WTC11 (cell line): ENCODE measurements at regions not wholly inside any gene's neighbourhood (a gene's known extent, or its start where the extent isn't known, plus 50 kb on each side); places are given as distances from the start of the nearest gene placed in this dataset.
A peak's percentile ranks its signal among the peaks of the same experiment; 100 is the strongest.

Experiments used
- ATAC-seq: fragments of 200-7000 bp; cut with Tn5 transposase; 2 replicates; pipeline ENCODE4 v1.10.0; 2021; ENCODE audit warnings: mild to moderate bottlenecking, moderate library complexity
- CTCF ChIA-PET: fragments of 300-600 bp; sonication (Branson Sonifier 250); formaldehyde crosslinking; loops from one replicate; lab custom pipeline; 2021; ENCODE audit warnings: antibody characterized with exemption; lab: Charles Lee
- POLR2A ChIA-PET: fragments of 350-600 bp; sonication (Branson Sonifier 250); formaldehyde crosslinking; loops from one replicate; lab custom pipeline; 2021; ENCODE audit warnings: antibody characterized with exemption; lab: Charles Lee
- DNase-seq: peaks from one replicate; pipeline ENCODE4 v3.0.0; 2021; ENCODE audit warnings: low spot score
- H3K27ac Mint-ChIP-seq: 2 replicates; pipeline ENCODE4 v1.8.0; 2021; ENCODE audit warnings: mixed read lengths
- H3K27me3 Mint-ChIP-seq: 2 replicates; pipeline ENCODE4 v1.8.0; 2021; ENCODE audit warnings: low read depth, mild to moderate bottlenecking, moderate library complexity, mixed read lengths
- H3K36me3 Mint-ChIP-seq: 2 replicates; pipeline ENCODE4 v1.8.0; 2021; ENCODE audit warnings: mixed read lengths
- H3K4me1 Mint-ChIP-seq: 2 replicates; pipeline ENCODE4 v1.8.0; 2022; ENCODE audit warnings: mixed read lengths
- H3K4me3 Mint-ChIP-seq: 2 replicates; pipeline ENCODE4 v1.8.0; 2021; ENCODE audit warnings: mild to moderate bottlenecking, moderate library complexity, mixed read lengths
- H3K9me3 Mint-ChIP-seq: 2 replicates; pipeline ENCODE4 v1.8.0; 2021; ENCODE audit warnings: mixed read lengths
- ELF4 ChIP-seq: sonication (generic); formaldehyde crosslinking; IDR thresholded peaks from 2 replicates; pipeline ENCODE4 v1.8.1; 2022; ENCODE audit warnings: low read depth, mild to moderate bottlenecking, moderate library complexity, missing genetic modification reagents
- NFE2L1 ChIP-seq: sonication (generic); formaldehyde crosslinking; IDR thresholded peaks from 2 replicates; pipeline ENCODE4 v1.8.1; 2023; ENCODE audit warnings: missing genetic modification reagents
- NR1H2 ChIP-seq: sonication (generic); formaldehyde crosslinking; IDR thresholded peaks from 2 replicates; pipeline ENCODE4 v1.9.0; 2021; ENCODE audit warnings: mild to moderate bottlenecking, moderate library complexity, missing genetic modification reagents
- NR3C1 ChIP-seq: sonication (generic); formaldehyde crosslinking; conservative IDR thresholded peaks from 2 replicates; pipeline ENCODE4 v1.8.1; 2023; ENCODE audit warnings: low read depth, mild to moderate bottlenecking, missing genetic modification reagents
- RORB ChIP-seq: fragments of 250-450 bp; sonication (Bioruptor Pico); IDR thresholded peaks from 2 replicates; pipeline ENCODE4 v1.9.0; 2021; ENCODE audit warnings: mild to moderate bottlenecking
- TCF7 ChIP-seq: sonication (generic); formaldehyde crosslinking; IDR thresholded peaks from 2 replicates; pipeline ENCODE4 v1.8.0; 2022; ENCODE audit warnings: mild to moderate bottlenecking, low read depth, missing genetic modification reagents, moderate library complexity
- ZNF138 ChIP-seq: sonication (generic); formaldehyde crosslinking; conservative IDR thresholded peaks from 2 replicates; pipeline ENCODE4 v1.8.1; 2022; ENCODE audit warnings: mild to moderate bottlenecking, moderate library complexity, missing genetic modification reagents
- ZNF263 ChIP-seq: sonication (generic); formaldehyde crosslinking; IDR thresholded peaks from 2 replicates; pipeline ENCODE4 v1.8.1; 2022; ENCODE audit warnings: low read depth, mild to moderate bottlenecking, moderate library complexity, missing genetic modification reagents
- TF ChIP-seq, protein P1 (sequence below): sonication (generic); formaldehyde crosslinking; IDR thresholded peaks from 2 replicates; pipeline ENCODE4 v1.8.0; 2022; ENCODE audit warnings: mild to moderate bottlenecking, missing genetic modification reagents
- TF ChIP-seq, protein P2 (sequence below): sonication (generic); formaldehyde crosslinking; conservative IDR thresholded peaks from 2 replicates; pipeline ENCODE4 v1.8.1; 2023; ENCODE audit warnings: mild to moderate bottlenecking, low read depth, missing genetic modification reagents, moderate library complexity
- TF ChIP-seq, protein P3 (sequence below): sonication (generic); formaldehyde crosslinking; IDR thresholded peaks from 2 replicates; pipeline ENCODE4 v1.8.1; 2023; ENCODE audit warnings: mild to moderate bottlenecking, missing genetic modification reagents, borderline replicate concordance
- TF ChIP-seq, protein P4 (sequence below): sonication (generic); formaldehyde crosslinking; IDR thresholded peaks from 2 replicates; pipeline ENCODE4 v1.8.0; 2022; ENCODE audit warnings: missing genetic modification reagents
- TF ChIP-seq, protein P5 (sequence below): sonication (generic); formaldehyde crosslinking; IDR thresholded peaks from 2 replicates; pipeline ENCODE4 v1.8.1; 2023; ENCODE audit warnings: mild to moderate bottlenecking, missing genetic modification reagents

DNA sequence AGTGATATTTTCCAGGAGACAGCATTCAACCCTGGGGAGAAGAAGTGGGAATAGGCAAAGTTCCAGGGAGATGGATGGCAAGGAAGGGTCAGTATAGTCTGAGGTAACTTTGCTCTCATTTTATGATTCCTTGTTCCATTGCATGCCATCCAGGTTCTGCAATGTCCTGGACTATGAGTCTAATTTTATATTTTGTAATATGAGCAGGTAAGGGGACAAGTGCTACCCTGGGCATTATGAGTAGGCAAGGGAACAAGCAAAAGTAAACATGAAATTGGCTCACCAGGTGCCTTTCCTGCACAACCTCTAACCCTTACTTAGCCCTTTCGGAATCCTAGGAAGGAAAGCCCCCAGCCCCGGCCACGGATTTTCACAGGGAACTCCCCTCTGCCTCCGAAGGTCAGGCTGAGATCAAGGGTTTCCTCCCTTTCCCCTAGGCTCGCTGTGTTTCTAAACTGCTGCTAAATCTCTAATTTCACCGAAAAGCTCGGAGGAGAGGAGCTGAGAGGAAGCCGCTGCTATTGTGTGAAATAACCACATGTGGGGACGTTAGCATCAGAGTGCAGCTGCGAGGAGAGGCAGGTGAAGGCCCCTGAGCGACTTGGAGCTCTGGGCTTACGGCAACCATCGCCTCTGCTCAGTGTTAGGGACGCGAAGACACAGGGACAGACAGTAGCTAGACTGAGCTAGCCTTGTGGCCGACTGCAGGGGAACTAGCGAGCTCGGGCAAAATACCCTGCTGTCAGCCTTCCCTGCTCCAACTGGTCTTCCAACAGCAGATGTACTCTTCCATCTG, 194.7 kb downstream of the KDM5D start:
- Mint-ChIP-seq H3K36me3 (no peaks in the 10 kb centered on the region), H3K4me1 (peaks cover 8% of the 10 kb centered on the region; the same call in 1 of the 2 replicates), H3K9me3 (no peaks in the 10 kb centered on the region), H3K4me3 (peak overlapping the region; percentile 12; the same call in 1 of the 2 replicates), H3K27me3 (peaks cover 7% of the 10 kb centered on the region), H3K27ac (no peak overlapping the region)
- DNase-seq (no peak), ATAC-seq (peak; percentile 88)
- ChIA-PET CTCF (no interaction called here), POLR2A (no interaction called here)
- no peak for TF ChIP-seq ZNF263
- TF ChIP-seq RORB: no peak
- no peak for TF ChIP-seq NR1H2 (CRISPR knock-in tag)
- TF ChIP-seq, protein P1, sequence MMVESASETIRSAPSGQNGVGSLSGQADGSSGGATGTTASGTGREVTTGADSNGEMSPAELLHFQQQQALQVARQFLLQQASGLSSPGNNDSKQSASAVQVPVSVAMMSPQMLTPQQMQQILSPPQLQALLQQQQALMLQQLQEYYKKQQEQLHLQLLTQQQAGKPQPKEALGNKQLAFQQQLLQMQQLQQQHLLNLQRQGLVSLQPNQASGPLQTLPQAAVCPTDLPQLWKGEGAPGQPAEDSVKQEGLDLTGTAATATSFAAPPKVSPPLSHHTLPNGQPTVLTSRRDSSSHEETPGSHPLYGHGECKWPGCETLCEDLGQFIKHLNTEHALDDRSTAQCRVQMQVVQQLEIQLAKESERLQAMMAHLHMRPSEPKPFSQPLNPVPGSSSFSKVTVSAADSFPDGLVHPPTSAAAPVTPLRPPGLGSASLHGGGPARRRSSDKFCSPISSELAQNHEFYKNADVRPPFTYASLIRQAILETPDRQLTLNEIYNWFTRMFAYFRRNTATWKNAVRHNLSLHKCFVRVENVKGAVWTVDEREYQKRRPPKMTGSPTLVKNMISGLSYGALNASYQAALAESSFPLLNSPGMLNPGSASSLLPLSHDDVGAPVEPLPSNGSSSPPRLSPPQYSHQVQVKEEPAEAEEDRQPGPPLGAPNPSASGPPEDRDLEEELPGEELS (CRISPR knock-in tag): no peak
- TF ChIP-seq, protein P2, sequence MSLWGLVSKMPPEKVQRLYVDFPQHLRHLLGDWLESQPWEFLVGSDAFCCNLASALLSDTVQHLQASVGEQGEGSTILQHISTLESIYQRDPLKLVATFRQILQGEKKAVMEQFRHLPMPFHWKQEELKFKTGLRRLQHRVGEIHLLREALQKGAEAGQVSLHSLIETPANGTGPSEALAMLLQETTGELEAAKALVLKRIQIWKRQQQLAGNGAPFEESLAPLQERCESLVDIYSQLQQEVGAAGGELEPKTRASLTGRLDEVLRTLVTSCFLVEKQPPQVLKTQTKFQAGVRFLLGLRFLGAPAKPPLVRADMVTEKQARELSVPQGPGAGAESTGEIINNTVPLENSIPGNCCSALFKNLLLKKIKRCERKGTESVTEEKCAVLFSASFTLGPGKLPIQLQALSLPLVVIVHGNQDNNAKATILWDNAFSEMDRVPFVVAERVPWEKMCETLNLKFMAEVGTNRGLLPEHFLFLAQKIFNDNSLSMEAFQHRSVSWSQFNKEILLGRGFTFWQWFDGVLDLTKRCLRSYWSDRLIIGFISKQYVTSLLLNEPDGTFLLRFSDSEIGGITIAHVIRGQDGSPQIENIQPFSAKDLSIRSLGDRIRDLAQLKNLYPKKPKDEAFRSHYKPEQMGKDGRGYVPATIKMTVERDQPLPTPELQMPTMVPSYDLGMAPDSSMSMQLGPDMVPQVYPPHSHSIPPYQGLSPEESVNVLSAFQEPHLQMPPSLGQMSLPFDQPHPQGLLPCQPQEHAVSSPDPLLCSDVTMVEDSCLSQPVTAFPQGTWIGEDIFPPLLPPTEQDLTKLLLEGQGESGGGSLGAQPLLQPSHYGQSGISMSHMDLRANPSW (CRISPR knock-in tag): no peak
- TF ChIP-seq ELF4: no peak
- TF ChIP-seq, protein P3, sequence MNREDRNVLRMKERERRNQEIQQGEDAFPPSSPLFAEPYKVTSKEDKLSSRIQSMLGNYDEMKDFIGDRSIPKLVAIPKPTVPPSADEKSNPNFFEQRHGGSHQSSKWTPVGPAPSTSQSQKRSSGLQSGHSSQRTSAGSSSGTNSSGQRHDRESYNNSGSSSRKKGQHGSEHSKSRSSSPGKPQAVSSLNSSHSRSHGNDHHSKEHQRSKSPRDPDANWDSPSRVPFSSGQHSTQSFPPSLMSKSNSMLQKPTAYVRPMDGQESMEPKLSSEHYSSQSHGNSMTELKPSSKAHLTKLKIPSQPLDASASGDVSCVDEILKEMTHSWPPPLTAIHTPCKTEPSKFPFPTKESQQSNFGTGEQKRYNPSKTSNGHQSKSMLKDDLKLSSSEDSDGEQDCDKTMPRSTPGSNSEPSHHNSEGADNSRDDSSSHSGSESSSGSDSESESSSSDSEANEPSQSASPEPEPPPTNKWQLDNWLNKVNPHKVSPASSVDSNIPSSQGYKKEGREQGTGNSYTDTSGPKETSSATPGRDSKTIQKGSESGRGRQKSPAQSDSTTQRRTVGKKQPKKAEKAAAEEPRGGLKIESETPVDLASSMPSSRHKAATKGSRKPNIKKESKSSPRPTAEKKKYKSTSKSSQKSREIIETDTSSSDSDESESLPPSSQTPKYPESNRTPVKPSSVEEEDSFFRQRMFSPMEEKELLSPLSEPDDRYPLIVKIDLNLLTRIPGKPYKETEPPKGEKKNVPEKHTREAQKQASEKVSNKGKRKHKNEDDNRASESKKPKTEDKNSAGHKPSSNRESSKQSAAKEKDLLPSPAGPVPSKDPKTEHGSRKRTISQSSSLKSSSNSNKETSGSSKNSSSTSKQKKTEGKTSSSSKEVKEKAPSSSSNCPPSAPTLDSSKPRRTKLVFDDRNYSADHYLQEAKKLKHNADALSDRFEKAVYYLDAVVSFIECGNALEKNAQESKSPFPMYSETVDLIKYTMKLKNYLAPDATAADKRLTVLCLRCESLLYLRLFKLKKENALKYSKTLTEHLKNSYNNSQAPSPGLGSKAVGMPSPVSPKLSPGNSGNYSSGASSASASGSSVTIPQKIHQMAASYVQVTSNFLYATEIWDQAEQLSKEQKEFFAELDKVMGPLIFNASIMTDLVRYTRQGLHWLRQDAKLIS (CRISPR knock-in tag): no peak
- TF ChIP-seq NFE2L1: no peak
- TF ChIP-seq TCF7 (CRISPR knock-in tag): no peak
- TF ChIP-seq, protein P4, sequence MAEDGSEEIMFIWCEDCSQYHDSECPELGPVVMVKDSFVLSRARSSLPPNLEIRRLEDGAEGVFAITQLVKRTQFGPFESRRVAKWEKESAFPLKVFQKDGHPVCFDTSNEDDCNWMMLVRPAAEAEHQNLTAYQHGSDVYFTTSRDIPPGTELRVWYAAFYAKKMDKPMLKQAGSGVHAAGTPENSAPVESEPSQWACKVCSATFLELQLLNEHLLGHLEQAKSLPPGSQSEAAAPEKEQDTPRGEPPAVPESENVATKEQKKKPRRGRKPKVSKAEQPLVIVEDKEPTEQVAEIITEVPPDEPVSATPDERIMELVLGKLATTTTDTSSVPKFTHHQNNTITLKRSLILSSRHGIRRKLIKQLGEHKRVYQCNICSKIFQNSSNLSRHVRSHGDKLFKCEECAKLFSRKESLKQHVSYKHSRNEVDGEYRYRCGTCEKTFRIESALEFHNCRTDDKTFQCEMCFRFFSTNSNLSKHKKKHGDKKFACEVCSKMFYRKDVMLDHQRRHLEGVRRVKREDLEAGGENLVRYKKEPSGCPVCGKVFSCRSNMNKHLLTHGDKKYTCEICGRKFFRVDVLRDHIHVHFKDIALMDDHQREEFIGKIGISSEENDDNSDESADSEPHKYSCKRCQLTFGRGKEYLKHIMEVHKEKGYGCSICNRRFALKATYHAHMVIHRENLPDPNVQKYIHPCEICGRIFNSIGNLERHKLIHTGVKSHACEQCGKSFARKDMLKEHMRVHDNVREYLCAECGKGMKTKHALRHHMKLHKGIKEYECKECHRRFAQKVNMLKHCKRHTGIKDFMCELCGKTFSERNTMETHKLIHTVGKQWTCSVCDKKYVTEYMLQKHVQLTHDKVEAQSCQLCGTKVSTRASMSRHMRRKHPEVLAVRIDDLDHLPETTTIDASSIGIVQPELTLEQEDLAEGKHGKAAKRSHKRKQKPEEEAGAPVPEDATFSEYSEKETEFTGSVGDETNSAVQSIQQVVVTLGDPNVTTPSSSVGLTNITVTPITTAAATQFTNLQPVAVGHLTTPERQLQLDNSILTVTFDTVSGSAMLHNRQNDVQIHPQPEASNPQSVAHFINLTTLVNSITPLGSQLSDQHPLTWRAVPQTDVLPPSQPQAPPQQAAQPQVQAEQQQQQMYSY (CRISPR knock-in tag): no peak
- no peak for TF ChIP-seq NR3C1 (CRISPR knock-in tag)
- TF ChIP-seq ZNF138 (CRISPR knock-in tag): no peak
- TF ChIP-seq, protein P5, sequence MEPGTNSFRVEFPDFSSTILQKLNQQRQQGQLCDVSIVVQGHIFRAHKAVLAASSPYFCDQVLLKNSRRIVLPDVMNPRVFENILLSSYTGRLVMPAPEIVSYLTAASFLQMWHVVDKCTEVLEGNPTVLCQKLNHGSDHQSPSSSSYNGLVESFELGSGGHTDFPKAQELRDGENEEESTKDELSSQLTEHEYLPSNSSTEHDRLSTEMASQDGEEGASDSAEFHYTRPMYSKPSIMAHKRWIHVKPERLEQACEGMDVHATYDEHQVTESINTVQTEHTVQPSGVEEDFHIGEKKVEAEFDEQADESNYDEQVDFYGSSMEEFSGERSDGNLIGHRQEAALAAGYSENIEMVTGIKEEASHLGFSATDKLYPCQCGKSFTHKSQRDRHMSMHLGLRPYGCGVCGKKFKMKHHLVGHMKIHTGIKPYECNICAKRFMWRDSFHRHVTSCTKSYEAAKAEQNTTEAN: no peak
